GM12878 (cell line): ENCODE measurements at regions not wholly inside any gene's neighbourhood (a gene's known extent, or its start where the extent isn't known, plus 50 kb on each side); places are given as distances from the start of the nearest gene placed in this dataset.
A peak's percentile ranks its signal among the peaks of the same experiment; 100 is the strongest.

Source experiments
- ATAC-seq: fragments of 200-7000 bp; cut with Tn5 transposase; 3 replicates; pipeline ENCODE4 v1.9.1; 2020; ENCODE audit warnings: mild to moderate bottlenecking, moderate library complexity
- BruUV-seq: library from RNA; stranded (reverse); fragments of 400-500 nt; replicated peaks from 2 replicates; lab custom pipeline; 2021; lab: Mats Ljungman, UMichigan
- CTCF ChIA-PET: fragments of 300-600 bp; sonication (Branson Sonifier 250); formaldehyde crosslinking; extraction: SDS; loops from one replicate; lab custom pipeline; 2021; ENCODE audit warnings: inconsistent platforms; lab: Yijun Ruan, JAX
- POLR2A ChIA-PET: fragments of 350-600 bp; formaldehyde crosslinking; extraction: SDS; loops from one replicate; lab custom pipeline; 2021; ENCODE audit warnings: inconsistent platforms; lab: Charles Lee
- RAD21 ChIA-PET: fragments of 300-600 bp; sonication (Branson Sonifier 250); formaldehyde crosslinking; loops from one replicate; lab custom pipeline; 2023; ENCODE audit warnings: antibody characterized with exemption; ENCODE audit not compliant: unreplicated experiment; lab: Charles Lee
- SMC1A ChIA-PET: fragments of 300-600 bp; sonication (Branson Sonifier 250); formaldehyde crosslinking; loops from one replicate; lab custom pipeline; 2023; ENCODE audit not compliant: unreplicated experiment, uncharacterized antibody; lab: Charles Lee
- DNase-seq: peaks from one replicate; pipeline ENCODE4 v3.0.0-alpha.2; 2011; ENCODE audit warnings: low read depth, low spot score
- FAIRE-seq: peaks from 3 replicates; lab custom pipeline; 2011; peaks lifted over from hg19 to GRCh38; lab: Jason Lieb, UNC
- H2AFZ ChIP-seq: 2 replicates; pipeline ENCODE4 v1.6.0; 2011; ENCODE audit warnings: low read depth, low read length, control low read depth; ENCODE audit not compliant: control insufficient read depth
- H3K27ac ChIP-seq: 2 replicates; pipeline ENCODE4 v1.5.1; 2011; ENCODE audit warnings: control low read depth; ENCODE audit not compliant: control insufficient read depth, insufficient read depth
- H3K27me3 ChIP-seq, 2 experiments: replicated peaks in 1 of 2; 2 replicates each; pipeline versions ENCODE4 v1.6.0 to v1.6.1; 2011; ENCODE audit warnings: low read length in 1 of 2; ENCODE audit not compliant: control insufficient read depth in 2 of 2, insufficient read depth in 2 of 2
- H3K36me3 ChIP-seq, 2 experiments: 2 replicates each; pipeline ENCODE4 v1.5.1; 2011; ENCODE audit warnings: low read length in 1 of 2; ENCODE audit not compliant: control insufficient read depth in 2 of 2, insufficient read depth in 2 of 2
- H3K4me1 ChIP-seq: 2 replicates; pipeline ENCODE4 v1.6.1; 2011; ENCODE audit warnings: mild to moderate bottlenecking, low read length, moderate library complexity, mixed read lengths; ENCODE audit not compliant: control insufficient read depth, insufficient read depth
- H3K4me2 ChIP-seq: 2 replicates; pipeline ENCODE4 v1.6.0; 2011; ENCODE audit warnings: control low read depth; ENCODE audit not compliant: control insufficient read depth, insufficient read depth
- H3K4me3 ChIP-seq: fragments of 200-600 bp; sonication (generic); 2 replicates; pipeline ENCODE4 v1.5.1; 2016
- H3K79me2 ChIP-seq: 2 replicates; pipeline ENCODE4 v1.6.0; 2011; ENCODE audit warnings: low read length; ENCODE audit not compliant: control insufficient read depth, insufficient read depth
- H3K9ac ChIP-seq: 2 replicates; pipeline ENCODE4 v1.8.0; 2011; ENCODE audit warnings: low read length, control low read depth, mixed read lengths; ENCODE audit not compliant: control insufficient read depth, insufficient read depth
- H3K9me3 ChIP-seq: replicated peaks from 3 replicates; pipeline ENCODE4 v1.5.1; 2011; ENCODE audit warnings: mild to moderate bottlenecking, low read length; ENCODE audit not compliant: control insufficient read depth, insufficient read depth
- H4K20me1 ChIP-seq: 2 replicates; pipeline ENCODE4 v1.6.0; 2011; ENCODE audit not compliant: control insufficient read depth, insufficient read depth
- BCLAF1 ChIP-seq: fragments of 450-650 bp; IDR thresholded peaks from 2 replicates; pipeline ENCODE4 v1.6.1; 2017; ENCODE audit warnings: antibody characterized with exemption, mild to moderate bottlenecking, moderate library complexity
- BHLHE40 ChIP-seq, 2 experiments: fragments of 450-650 bp in 1 of 2; IDR thresholded peaks; 2 replicates each; pipeline ENCODE4 v1.6.1; 2011 to 2017; ENCODE audit warnings: low read depth in 2 of 2, borderline replicate concordance in 1 of 2, improper control_type of control experiment in 1 of 2, low read length in 1 of 2, mild to moderate bottlenecking in 1 of 2
- CREM ChIP-seq: IDR thresholded peaks from 2 replicates; pipeline ENCODE4 v1.6.1; 2014; ENCODE audit warnings: antibody characterized with exemption, low read depth
- DPF2 ChIP-seq: fragments of 450-650 bp; IDR thresholded peaks from 2 replicates; pipeline ENCODE4 v1.6.1; 2017; ENCODE audit warnings: mild to moderate bottlenecking
- FOXK2 ChIP-seq: fragments of 450-650 bp; IDR thresholded peaks from 2 replicates; pipeline ENCODE4 v1.6.1; 2017; ENCODE audit warnings: mild to moderate bottlenecking, moderate library complexity
- IRF5 ChIP-seq: fragments of 450-650 bp; IDR thresholded peaks from 2 replicates; pipeline ENCODE4 v1.6.1; 2017; ENCODE audit warnings: borderline replicate concordance
- KAT2A ChIP-seq: conservative IDR thresholded peaks from 2 replicates; pipeline ENCODE4 v1.6.1; 2011; ENCODE audit warnings: low read depth, low read length; ENCODE audit not compliant: control insufficient read depth
- LARP7 ChIP-seq: fragments of 450-650 bp; IDR thresholded peaks from 2 replicates; pipeline ENCODE4 v1.6.1; 2017; ENCODE audit warnings: mild to moderate bottlenecking
- MTA2 ChIP-seq: fragments of 450-650 bp; IDR thresholded peaks from 2 replicates; pipeline ENCODE4 v1.6.1; 2016; ENCODE audit warnings: low read depth, mild to moderate bottlenecking, moderate library complexity
- NFIC ChIP-seq: IDR thresholded peaks from 2 replicates; pipeline ENCODE4 v1.6.1; 2012; ENCODE audit warnings: low read depth, mild to moderate bottlenecking, inconsistent platforms, low read length, moderate library complexity
- NR2C1 ChIP-seq: fragments of 450-650 bp; IDR thresholded peaks from 2 replicates; pipeline ENCODE4 v1.6.1; 2017; ENCODE audit warnings: antibody characterized with exemption, mild to moderate bottlenecking, moderate library complexity
- PAX5 ChIP-seq: IDR thresholded peaks from 2 replicates; pipeline ENCODE4 v1.6.1; 2011; ENCODE audit warnings: low read depth, low read length, borderline replicate concordance
- RFX5 ChIP-seq: IDR thresholded peaks from 2 replicates; pipeline ENCODE4 v1.6.1; 2011; ENCODE audit warnings: low read depth, low read length, improper control_type of control experiment
- SMAD1 ChIP-seq: fragments of 450-650 bp; IDR thresholded peaks from 2 replicates; pipeline ENCODE4 v1.6.1; 2018; ENCODE audit warnings: mild to moderate bottlenecking, low read depth; ENCODE audit not compliant: partially characterized antibody
- TAF1 ChIP-seq: IDR thresholded peaks from 2 replicates; pipeline ENCODE4 v1.6.1; 2011; ENCODE audit warnings: mild to moderate bottlenecking, low read depth, low read length, borderline replicate concordance
- TCF7 ChIP-seq: IDR thresholded peaks from 2 replicates; pipeline ENCODE4 v1.6.1; 2014; ENCODE audit warnings: antibody characterized with exemption, borderline replicate concordance
- WRNIP1 ChIP-seq: IDR thresholded peaks from 2 replicates; pipeline ENCODE4 v1.6.1; 2011; ENCODE audit warnings: low read depth, low read length, improper control_type of control experiment, borderline replicate concordance
- YY1 ChIP-seq: IDR thresholded peaks from 2 replicates; pipeline ENCODE4 v1.6.1; 2011; ENCODE audit warnings: low read depth, mild to moderate bottlenecking, low read length
- ZNF622 ChIP-seq: fragments of 450-650 bp; IDR thresholded peaks from 2 replicates; pipeline ENCODE4 v1.6.1; 2017; ENCODE audit warnings: mild to moderate bottlenecking, inconsistent platforms
- WGBS: methylation state at CpG from one replicate; pipeline ENCODE4 v1.1.6; 2016; ENCODE audit warnings: low lambda C conversion rate; ENCODE audit not compliant: insufficient replicate concordance, insufficient coverage; ENCODE audit errors: missing lambda C conversion rate; 5-methylcytosine and 5-hydroxymethylcytosine counted together
- in situ Hi-C: fragments of 300-500 bp; cut with MboI; formaldehyde crosslinking; loops from 9 replicates; pipeline ENCODE4 v1.14.3; 2018; ENCODE audit warnings: mixed read lengths
- intact Hi-C: fragments of 100-400 bp; cut with micrococcal nuclease; formaldehyde crosslinking; loops from one replicate; pipeline ENCODE4 v1.14.2; 2022; ENCODE audit not compliant: unreplicated experiment
- TF ChIP-seq, protein P1 (sequence below): IDR thresholded peaks from 2 replicates; pipeline ENCODE4 v1.6.1; 2012; ENCODE audit warnings: low read length, inconsistent platforms

GRCh38 chr2:7725850-7726242 is 808.6 kb downstream of the RNF144A start (continued):
- TF ChIP-seq IRF5 (no peak), PAX5 (no peak), FOXK2 (no peak), LARP7 (no peak), MTA2 (0 out of 2 replicates have a peak, but pooled peaks have one; percentile 21), ZNF622 (no peak), TAF1 (no peak), WRNIP1 (no peak), NFIC (no peak)
- TF ChIP-seq, protein P1, sequence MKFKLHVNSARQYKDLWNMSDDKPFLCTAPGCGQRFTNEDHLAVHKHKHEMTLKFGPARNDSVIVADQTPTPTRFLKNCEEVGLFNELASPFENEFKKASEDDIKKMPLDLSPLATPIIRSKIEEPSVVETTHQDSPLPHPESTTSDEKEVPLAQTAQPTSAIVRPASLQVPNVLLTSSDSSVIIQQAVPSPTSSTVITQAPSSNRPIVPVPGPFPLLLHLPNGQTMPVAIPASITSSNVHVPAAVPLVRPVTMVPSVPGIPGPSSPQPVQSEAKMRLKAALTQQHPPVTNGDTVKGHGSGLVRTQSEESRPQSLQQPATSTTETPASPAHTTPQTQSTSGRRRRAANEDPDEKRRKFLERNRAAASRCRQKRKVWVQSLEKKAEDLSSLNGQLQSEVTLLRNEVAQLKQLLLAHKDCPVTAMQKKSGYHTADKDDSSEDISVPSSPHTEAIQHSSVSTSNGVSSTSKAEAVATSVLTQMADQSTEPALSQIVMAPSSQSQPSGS: no peak

DNA sequence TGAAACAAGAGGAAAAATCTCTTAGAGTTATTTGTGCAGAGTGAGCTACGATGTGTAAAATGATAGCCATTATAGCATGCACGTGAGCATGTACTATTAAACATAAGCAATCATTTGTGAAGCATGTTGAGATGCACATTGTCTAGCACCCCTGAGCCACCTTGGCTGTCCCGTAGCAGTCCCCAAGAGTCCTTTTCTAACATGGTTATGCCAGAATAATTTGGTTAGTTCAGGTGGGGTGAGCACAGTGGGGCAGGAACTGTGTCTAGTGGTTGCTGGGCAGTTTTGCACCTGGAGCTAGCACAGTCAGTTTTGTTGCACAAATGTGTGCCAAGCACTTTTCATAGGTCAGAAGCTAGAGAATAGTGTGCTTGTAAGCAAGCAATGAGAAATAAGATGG is 809.8 kb downstream of the RNF144A start:
- FAIRE-seq: no peak
- Histone ChIP-seq H3K4me3 (no peak overlapping the region), H2AFZ (no peak overlapping the region), H3K79me2 (no peaks in the 10 kb centered on the region), H3K9ac (peak overlapping the region; percentile 24; the same call in 1 of the 2 replicates), H3K4me1 (peaks cover 4% of the 10 kb centered on the region; the same call in 1 of the 2 replicates), H4K20me1 (no peaks in the 10 kb centered on the region), H3K4me2 (no peak overlapping the region), H3K9me3 (no peaks in the 10 kb centered on the region), H3K27me3 (no peaks in the 10 kb centered on the region; a peak in 1 of 4 replicates), H3K36me3 (no peaks in the 10 kb centered on the region), H3K27ac (no peak overlapping the region)
- ChIA-PET POLR2A (interaction anchor here (0.8 to 1.4 kb wide), 5 partner anchors 72 to 955 kb away, joined by 3 to 10 read pairs (median 3); partner anchors contain the start of gene ID2), SMC1A (interaction anchor here (0.8 to 11.5 kb wide), 25 partner anchors 11 to 789 kb away, joined by 3 to 94 read pairs (median 4); no protein-coding TSS in a partner anchor), CTCF (interaction anchor here (0.6 to 5.8 kb wide), 8 partner anchors 13 to 380 kb away, joined by 3 to 30 read pairs (median 4); no protein-coding TSS in a partner anchor), RAD21 (interaction anchor here (0.6 to 5.6 kb wide), 19 partner anchors 13 to 788 kb away, joined by 3 to 31 read pairs (median 4); no protein-coding TSS in a partner anchor)
- TF ChIP-seq BHLHE40 (IDR thresholded peaks at IDR 0.05; ENCODE audit: borderline replicate concordance in 1 of 2, low read depth in 2 of 2, low read length in 1 of 2): peak in 1 of 2 experiments; percentile 70; a peak in 2 of 4 replicates
- TF ChIP-seq YY1: no peak
- no peak for TF ChIP-seq NR2C1
- TF ChIP-seq BCLAF1: no peak
- TF ChIP-seq LARP7: 0 out of 2 replicates have a peak, but pooled peaks have one; percentile 39
- TF ChIP-seq TCF7: no peak
- no peak for TF ChIP-seq SMAD1
- TF ChIP-seq RFX5: peak; percentile 58; the same call in 1 of the 2 replicates
- no peak for TF ChIP-seq CREM
- TF ChIP-seq DPF2: peak; percentile 16; the same call in 1 of the 2 replicates
- TF ChIP-seq KAT2A: no peak
- no peak for DNase-seq
- no TSS peak for BruUV-seq
- in situ Hi-C loops: no loop called here
- ATAC-seq: peak; percentile 13
- WGBS: 15% methylated on average over 3 of the region's 3 CpGs
- intact Hi-C loops: loop anchor here (2.0 to 10.0 kb wide), 8 partner anchors 46 to 958 kb away; partner anchors contain the start of gene ID2
